MM.1S (cell line): ENCODE measurements at regions not wholly inside any gene's neighbourhood (a gene's known extent, or its start where the extent isn't known, plus 50 kb on each side); places are given as distances from the start of the nearest gene placed in this dataset.

ENCODE experiments used
- CTCF ChIP-seq: fragments of 300-600 bp; sonication (generic); IDR thresholded peaks from 2 replicates; pipeline ENCODE4 v1.5.1; 2016; ENCODE audit warnings: antibody characterized with exemption, low read length, mixed read lengths
- EZH2 ChIP-seq: fragments of 300-600 bp; sonication (generic); optimal IDR thresholded peaks from 2 replicates; pipeline ENCODE3; 2017; ENCODE audit warnings: low read depth, mild to moderate bottlenecking, antibody characterized with exemption, low read length, mixed read lengths
- EZH2phosphoT487 ChIP-seq: fragments of 300-600 bp; sonication (generic); IDR thresholded peaks from 2 replicates; pipeline ENCODE4 v1.6.1; 2018; ENCODE audit warnings: antibody characterized with exemption, low read length

DNA sequence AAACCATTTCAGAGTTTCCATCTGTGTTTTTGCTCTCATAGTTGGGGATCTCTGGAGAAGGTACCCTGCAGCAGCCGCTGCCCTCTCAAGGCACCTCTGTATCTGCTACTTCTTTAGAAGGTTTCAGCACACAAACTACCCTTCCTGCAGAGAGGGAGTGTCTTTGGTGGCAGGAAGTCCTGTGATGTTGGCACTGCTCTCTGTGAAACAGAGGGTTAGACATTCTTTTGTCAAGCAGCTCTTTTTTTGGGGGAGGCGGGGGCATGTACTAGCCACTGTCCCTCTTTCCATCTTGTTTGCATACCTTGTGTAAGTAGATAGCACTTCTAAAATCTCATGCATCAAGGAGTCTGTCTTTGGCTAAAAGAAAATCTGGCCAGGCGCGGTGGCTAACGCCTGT is 352.6 kb downstream of the BMP4 start:
- TF ChIP-seq EZH2 = no peak
- no peak for TF ChIP-seq CTCF
- no peak for TF ChIP-seq EZH2phosphoT487
